ENCODE measurements at regions not wholly inside any gene's neighbourhood (a gene's known extent, or its start where the extent isn't known, plus 50 kb on each side); places are given as distances from the start of the nearest gene placed in this dataset.

GRCh38 chr1:188070848-188071247 lies 1242.1 kb downstream of the PLA2G4A start:
- ATAC-seq: no peak
- Mint-ChIP-seq H3K4me1 (no peaks in the 10 kb centered on the region), H3K9me3 (peaks cover 37% of the 10 kb centered on the region), H3K36me3 (ENCODE audit: low read depth) (no peaks in the 10 kb centered on the region), H3K27me3 (no peaks in the 10 kb centered on the region), H3K27ac (no peak overlapping the region), H3K4me3 (no peak overlapping the region)
- DNase-seq: no peak

- no peaks in the 10 kb centered on the region for H3K4me1 Mint-ChIP-seq
- no peak for ATAC-seq
- no peaks in the 10 kb centered on the region for H3K27me3 Mint-ChIP-seq
- no peak overlapping the region for H3K27ac Mint-ChIP-seq
- H3K4me3 Mint-ChIP-seq: no peak overlapping the region
- no peaks in the 10 kb centered on the region for H3K36me3 Mint-ChIP-seq (ENCODE audit: low read depth)
- no peak for DNase-seq
- peaks cover 24% of the 10 kb centered on the region for H3K9me3 Mint-ChIP-seq
Observed at GRCh38 chr1:188089015-188089414, 1260.3 kb downstream of the PLA2G4A start.

GRCh38 chr1:188089461-188089860 lies 1260.7 kb downstream of the PLA2G4A start:
- peaks cover 24% of the 10 kb centered on the region for H3K9me3 Mint-ChIP-seq
- ATAC-seq (no peak), DNase-seq (no peak)
- no peak overlapping the region for H3K27ac Mint-ChIP-seq
- H3K4me3 Mint-ChIP-seq: no peak overlapping the region
- no peaks in the 10 kb centered on the region for H3K36me3 Mint-ChIP-seq (ENCODE audit: low read depth)
- H3K27me3 Mint-ChIP-seq: no peaks in the 10 kb centered on the region
- no peaks in the 10 kb centered on the region for H3K4me1 Mint-ChIP-seq

- H3K4me1 Mint-ChIP-seq: no peaks in the 10 kb centered on the region
- H3K27me3 Mint-ChIP-seq: no peaks in the 10 kb centered on the region
- no peaks in the 10 kb centered on the region for H3K36me3 Mint-ChIP-seq (ENCODE audit: low read depth)
- H3K27ac Mint-ChIP-seq: no peak overlapping the region
- H3K9me3 Mint-ChIP-seq: peaks cover 13% of the 10 kb centered on the region
- no peak overlapping the region for H3K4me3 Mint-ChIP-seq
- ATAC-seq (no peak), DNase-seq (no peak)
Observed at GRCh38 chr1:188096521-188096920, 1267.8 kb downstream of the PLA2G4A start.

GRCh38 chr1:188117436-188117835 lies 1288.7 kb downstream of the PLA2G4A start:
- DNase-seq (no peak), ATAC-seq (no peak)
- Mint-ChIP-seq H3K4me3 (no peak overlapping the region), H3K27me3 (no peaks in the 10 kb centered on the region), H3K36me3 (ENCODE audit: low read depth) (no peaks in the 10 kb centered on the region), H3K4me1 (no peaks in the 10 kb centered on the region), H3K27ac (no peak overlapping the region), H3K9me3 (peaks cover 4% of the 10 kb centered on the region)

- ATAC-seq (no peak), DNase-seq (no peak)
- Mint-ChIP-seq H3K27me3 (no peaks in the 10 kb centered on the region), H3K27ac (no peak overlapping the region), H3K4me1 (no peaks in the 10 kb centered on the region), H3K4me3 (no peak overlapping the region), H3K9me3 (peaks cover 4% of the 10 kb centered on the region), H3K36me3 (ENCODE audit: low read depth) (no peaks in the 10 kb centered on the region)
Observed at GRCh38 chr1:188122646-188123045, 1293.9 kb downstream of the PLA2G4A start.

GRCh38 chr1:188127507-188127906 lies 1298.8 kb downstream of the PLA2G4A start:
- H3K4me3 Mint-ChIP-seq: no peak overlapping the region
- H3K27ac Mint-ChIP-seq: no peak overlapping the region
- H3K27me3 Mint-ChIP-seq: no peaks in the 10 kb centered on the region
- no peaks in the 10 kb centered on the region for H3K36me3 Mint-ChIP-seq (ENCODE audit: low read depth)
- no peaks in the 10 kb centered on the region for H3K4me1 Mint-ChIP-seq
- DNase-seq (no peak), ATAC-seq (no peak)
- H3K9me3 Mint-ChIP-seq: no peaks in the 10 kb centered on the region

GRCh38 chr1:188128761-188129160 lies 1300.0 kb downstream of the PLA2G4A start:
- Mint-ChIP-seq H3K4me3 (no peak overlapping the region), H3K9me3 (peaks cover 4% of the 10 kb centered on the region), H3K4me1 (no peaks in the 10 kb centered on the region), H3K36me3 (ENCODE audit: low read depth) (no peaks in the 10 kb centered on the region), H3K27ac (no peak overlapping the region), H3K27me3 (no peaks in the 10 kb centered on the region)
- ATAC-seq: no peak
- no peak for DNase-seq

- H3K4me1 Mint-ChIP-seq: no peaks in the 10 kb centered on the region
- no peaks in the 10 kb centered on the region for H3K27me3 Mint-ChIP-seq
- peaks cover 11% of the 10 kb centered on the region for H3K9me3 Mint-ChIP-seq
- DNase-seq: no peak
- ATAC-seq: no peak
- no peaks in the 10 kb centered on the region for H3K36me3 Mint-ChIP-seq (ENCODE audit: low read depth)
- H3K4me3 Mint-ChIP-seq: no peak overlapping the region
- no peak overlapping the region for H3K27ac Mint-ChIP-seq
Observed at GRCh38 chr1:188129856-188130838, 1301.4 kb downstream of the PLA2G4A start.

GRCh38 chr1:188137221-188137620 lies 1308.5 kb downstream of the PLA2G4A start:
- Mint-ChIP-seq H3K9me3 (peaks cover 11% of the 10 kb centered on the region), H3K4me1 (no peaks in the 10 kb centered on the region), H3K27ac (no peak overlapping the region), H3K36me3 (ENCODE audit: low read depth) (no peaks in the 10 kb centered on the region), H3K27me3 (no peaks in the 10 kb centered on the region), H3K4me3 (no peak overlapping the region)
- DNase-seq (no peak), ATAC-seq (no peak)

- Mint-ChIP-seq H3K27ac (no peak overlapping the region), H3K9me3 (peaks cover 6% of the 10 kb centered on the region), H3K27me3 (no peaks in the 10 kb centered on the region), H3K4me3 (no peak overlapping the region), H3K4me1 (no peaks in the 10 kb centered on the region), H3K36me3 (ENCODE audit: low read depth) (peaks cover 4% of the 10 kb centered on the region)
- no peak for DNase-seq
- no peak for ATAC-seq
Observed at GRCh38 chr1:188140958-188141357, 1312.2 kb downstream of the PLA2G4A start.

- Mint-ChIP-seq H3K27me3 (no peaks in the 10 kb centered on the region), H3K27ac (no peak overlapping the region), H3K4me1 (no peaks in the 10 kb centered on the region), H3K9me3 (no peaks in the 10 kb centered on the region), H3K36me3 (ENCODE audit: low read depth) (no peaks in the 10 kb centered on the region), H3K4me3 (no peak overlapping the region)
- ATAC-seq (no peak), DNase-seq (no peak)
Observed at GRCh38 chr1:188154196-188154595, 1325.4 kb downstream of the PLA2G4A start.

GRCh38 chr1:188154761-188155160 lies 1326.0 kb downstream of the PLA2G4A start:
- H3K36me3 Mint-ChIP-seq (ENCODE audit: low read depth): no peaks in the 10 kb centered on the region
- no peaks in the 10 kb centered on the region for H3K9me3 Mint-ChIP-seq
- no peaks in the 10 kb centered on the region for H3K4me1 Mint-ChIP-seq
- no peak for DNase-seq
- no peak overlapping the region for H3K4me3 Mint-ChIP-seq
- H3K27me3 Mint-ChIP-seq: no peaks in the 10 kb centered on the region
- H3K27ac Mint-ChIP-seq: no peak overlapping the region
- ATAC-seq: no peak

- Mint-ChIP-seq H3K9me3 (peaks cover 2% of the 10 kb centered on the region), H3K4me3 (no peak overlapping the region), H3K36me3 (ENCODE audit: low read depth) (no peaks in the 10 kb centered on the region), H3K4me1 (no peaks in the 10 kb centered on the region), H3K27ac (no peak overlapping the region), H3K27me3 (no peaks in the 10 kb centered on the region)
- ATAC-seq (no peak), DNase-seq (no peak)
Observed at GRCh38 chr1:188155261-188155660, 1326.5 kb downstream of the PLA2G4A start.

GRCh38 chr1:188164459-188164858 lies 1335.7 kb downstream of the PLA2G4A start:
- no peak for ATAC-seq
- H3K9me3 Mint-ChIP-seq: peaks cover 8% of the 10 kb centered on the region

More at GRCh38 chr1:188164459-188164858, 1335.7 kb downstream of the PLA2G4A start:
- H3K4me1 Mint-ChIP-seq: no peaks in the 10 kb centered on the region
- H3K27me3 Mint-ChIP-seq: no peaks in the 10 kb centered on the region
- no peak overlapping the region for H3K27ac Mint-ChIP-seq
- no peak for DNase-seq
- H3K4me3 Mint-ChIP-seq: no peak overlapping the region
- H3K36me3 Mint-ChIP-seq (ENCODE audit: low read depth): no peaks in the 10 kb centered on the region

All from activated naive CD8-positive, alpha-beta T cell treated with anti-CD3 and anti-CD28 coated beads, Interleukin-2, amount 50 U/mL, for 24 hours (primary cell).